Hippocampal formation (tissue), 2 donors: ENCODE measurements at regions not wholly inside any gene's neighbourhood (a gene's known extent, or its start where the extent isn't known, plus 50 kb on each side); places are given as distances from the start of the nearest gene placed in this dataset.

ENCODE experiments used
- DNase-seq, 2 donors: peaks; one replicate each; lab custom pipeline; 2025; lab: John Stamatoyannopoulos, UW

- DNase-seq: no peak
Observed at GRCh38 chr4:23741681-23742191, 148.1 kb downstream of the PPARGC1A start.

- no peak for DNase-seq
Observed at GRCh38 chr4:23737571-23737970, 152.3 kb downstream of the PPARGC1A start.

GRCh38 chr4:23736466-23736865 lies 153.4 kb downstream of the PPARGC1A start:
- no peak for DNase-seq

- DNase-seq: no peak
Observed at GRCh38 chr4:23734000-23734399, 155.8 kb downstream of the PPARGC1A start.

GRCh38 chr4:23733476-23733875 lies 156.4 kb downstream of the PPARGC1A start:
- DNase-seq: no peak

- no peak for DNase-seq
Observed at GRCh38 chr4:23730998-23731397, 158.8 kb downstream of the PPARGC1A start.

GRCh38 chr4:23728971-23729370 lies 160.9 kb downstream of the PPARGC1A start:
- no peak for DNase-seq

- DNase-seq: no peak
Observed at GRCh38 chr4:23728393-23728792, 161.5 kb downstream of the PPARGC1A start.

- DNase-seq: no peak
Observed at GRCh38 chr4:23720556-23720955, 169.3 kb downstream of the PPARGC1A start.

GRCh38 chr4:23718435-23718834 lies 171.4 kb downstream of the PPARGC1A start:
- no peak for DNase-seq

GRCh38 chr4:23717528-23718248 lies 172.2 kb downstream of the PPARGC1A start:
- DNase-seq: no peak

GRCh38 chr4:23710298-23710697 lies 179.5 kb downstream of the PPARGC1A start:
- no peak for DNase-seq

GRCh38 chr4:23707652-23708026 lies 182.2 kb downstream of the PPARGC1A start:
- DNase-seq: no peak

GRCh38 chr4:23706972-23707651 lies 182.7 kb downstream of the PPARGC1A start:
- DNase-seq: no peak

GRCh38 chr4:23700197-23700596 lies 189.7 kb downstream of the PPARGC1A start:
- no peak for DNase-seq

GRCh38 chr4:23697722-23698121 lies 192.1 kb downstream of the PPARGC1A start:
- DNase-seq: no peak

GRCh38 chr4:23697001-23697528 lies 192.8 kb downstream of the PPARGC1A start:
- no peak for DNase-seq

- DNase-seq: no peak
Observed at GRCh38 chr4:23686169-23686897, 203.5 kb downstream of the PPARGC1A start.

- DNase-seq: no peak
Observed at GRCh38 chr4:23685471-23685870, 204.4 kb downstream of the PPARGC1A start.

GRCh38 chr4:23680671-23681518 lies 209.0 kb downstream of the PPARGC1A start:
- DNase-seq: no peak

- no peak for DNase-seq
Observed at GRCh38 chr4:23674694-23675093, 215.2 kb downstream of the PPARGC1A start.

GRCh38 chr4:23667659-23668058 lies 222.2 kb downstream of the PPARGC1A start:
- DNase-seq: no peak
